SH-SY5Y (cell line): ENCODE measurements at regions not wholly inside any gene's neighbourhood (a gene's known extent, or its start where the extent isn't known, plus 50 kb on each side); places are given as distances from the start of the nearest gene placed in this dataset.

ENCODE experiments used
- GATA2 ChIP-seq: IDR thresholded peaks from 2 replicates; pipeline ENCODE4 v1.6.1; 2011; ENCODE audit warnings: mild to moderate bottlenecking, low read depth, low read length
- GATA3 ChIP-seq: IDR thresholded peaks from 2 replicates; pipeline ENCODE4 v1.6.1; 2011; ENCODE audit warnings: low read depth, mild to moderate bottlenecking, low read length, moderate library complexity

GRCh38 chr1:188424176-188424575 lies 1595.4 kb downstream of the PLA2G4A start:
- no peak for TF ChIP-seq GATA3
- TF ChIP-seq GATA2, result no peak
